GM19395 (cell line): ENCODE measurements at regions not wholly inside any gene's neighbourhood (a gene's known extent, or its start where the extent isn't known, plus 50 kb on each side); places are given as distances from the start of the nearest gene placed in this dataset.

Experiments
- ATAC-seq: cut with Tn5 transposase; IDR thresholded peaks from one replicate; pipeline ENCODE4 v1.9.1; 2021; ENCODE audit warnings: mild to moderate bottlenecking, moderate library complexity; ENCODE audit not compliant: unreplicated experiment

- ATAC-seq = no peak
These were observed 209.3 kb downstream of the AHR start for GRCh38 chr7:17507717-17508116.

- no peak for ATAC-seq
These were observed 213.8 kb downstream of the AHR start for GRCh38 chr7:17512181-17512675.

GRCh38 chr7:17516771-17517170 is 218.3 kb downstream of the AHR start:
- no peak for ATAC-seq

- ATAC-seq = no peak
These were observed 222.5 kb downstream of the AHR start for GRCh38 chr7:17520941-17521340.

- no peak for ATAC-seq
These were observed 223.0 kb downstream of the AHR start for GRCh38 chr7:17521437-17521836.

- no peak for ATAC-seq
These were observed 225.6 kb downstream of the AHR start for GRCh38 chr7:17523813-17524739.

- no peak for ATAC-seq
These were observed 226.3 kb downstream of the AHR start for GRCh38 chr7:17524746-17525145.

GRCh38 chr7:17526621-17527020 is 228.2 kb downstream of the AHR start:
- ATAC-seq = no peak

- no peak for ATAC-seq
These were observed 230.2 kb downstream of the AHR start for GRCh38 chr7:17528636-17529035.

- ATAC-seq = no peak
These were observed 231.8 kb downstream of the AHR start for GRCh38 chr7:17530244-17530643.

- peak; percentile 74 for ATAC-seq
These were observed 232.4 kb downstream of the AHR start for GRCh38 chr7:17530741-17531421.

GRCh38 chr7:17532861-17533404 is 234.5 kb downstream of the AHR start:
- ATAC-seq = no peak

GRCh38 chr7:17534348-17534747 is 235.9 kb downstream of the AHR start:
- ATAC-seq = no peak

GRCh38 chr7:17535776-17536175 is 237.3 kb downstream of the AHR start:
- ATAC-seq = no peak

- ATAC-seq = no peak
These were observed 245.9 kb downstream of the AHR start for GRCh38 chr7:17544401-17544800.

GRCh38 chr7:17545348-17545747 is 246.9 kb downstream of the AHR start:
- no peak for ATAC-seq

GRCh38 chr7:17546189-17546588 is 247.7 kb downstream of the AHR start:
- ATAC-seq = no peak

GRCh38 chr7:17546592-17546991 is 248.1 kb downstream of the AHR start:
- no peak for ATAC-seq

- no peak for ATAC-seq
These were observed 249.7 kb downstream of the AHR start for GRCh38 chr7:17548014-17548653.

- no peak for ATAC-seq
These were observed 251.0 kb downstream of the AHR start for GRCh38 chr7:17549406-17549805.

GRCh38 chr7:17552373-17552772 is 253.9 kb downstream of the AHR start:
- ATAC-seq = no peak
